Skin epidermis (tissue), 12 donors: ENCODE measurements at regions not wholly inside any gene's neighbourhood (a gene's known extent, or its start where the extent isn't known, plus 50 kb on each side); places are given as distances from the start of the nearest gene placed in this dataset.
A peak's percentile ranks its signal among the peaks of the same experiment; 100 is the strongest.

ENCODE experiments used
- H3K27ac ChIP-seq, 21 experiments: fragments of 200-600 bp; sonication (generic) in 11 of 21; one replicate each; pipeline ENCODE4 v1.5.0; 2020; ENCODE audit warnings: mild to moderate bottlenecking in 3 of 21, inconsistent platforms in 2 of 21, moderate library complexity in 2 of 21
- H3K4me3 ChIP-seq, 7 experiments: fragments of 200-600 bp; sonication (generic) in 2 of 7; one replicate each; pipeline ENCODE4 v1.5.0; 2020; ENCODE audit warnings: inconsistent platforms in 2 of 7, mild to moderate bottlenecking in 2 of 7, moderate library complexity in 1 of 7

DNA sequence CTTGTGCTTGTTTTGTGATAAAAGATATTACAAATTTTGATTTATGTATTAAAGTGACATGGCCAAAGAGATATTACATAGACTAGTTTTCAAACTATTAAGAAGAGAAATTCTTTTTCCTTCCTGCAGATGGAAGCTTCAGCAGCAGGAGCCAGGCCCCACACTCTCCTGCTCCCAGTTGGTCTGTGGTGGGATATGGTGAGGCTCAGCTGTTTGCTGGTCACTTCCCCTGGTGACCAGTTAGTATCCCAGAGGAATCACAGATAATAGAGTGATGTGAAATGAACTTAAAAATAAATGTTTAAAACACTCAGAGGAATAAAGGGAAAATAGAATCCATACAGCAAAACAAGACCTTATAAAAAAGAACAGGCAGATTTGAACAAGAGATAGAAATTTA, 154.7 kb downstream of the KTN1 start:
- H3K4me3 ChIP-seq, result no peak overlapping the region
- no peak overlapping the region for H3K27ac ChIP-seq

DNA sequence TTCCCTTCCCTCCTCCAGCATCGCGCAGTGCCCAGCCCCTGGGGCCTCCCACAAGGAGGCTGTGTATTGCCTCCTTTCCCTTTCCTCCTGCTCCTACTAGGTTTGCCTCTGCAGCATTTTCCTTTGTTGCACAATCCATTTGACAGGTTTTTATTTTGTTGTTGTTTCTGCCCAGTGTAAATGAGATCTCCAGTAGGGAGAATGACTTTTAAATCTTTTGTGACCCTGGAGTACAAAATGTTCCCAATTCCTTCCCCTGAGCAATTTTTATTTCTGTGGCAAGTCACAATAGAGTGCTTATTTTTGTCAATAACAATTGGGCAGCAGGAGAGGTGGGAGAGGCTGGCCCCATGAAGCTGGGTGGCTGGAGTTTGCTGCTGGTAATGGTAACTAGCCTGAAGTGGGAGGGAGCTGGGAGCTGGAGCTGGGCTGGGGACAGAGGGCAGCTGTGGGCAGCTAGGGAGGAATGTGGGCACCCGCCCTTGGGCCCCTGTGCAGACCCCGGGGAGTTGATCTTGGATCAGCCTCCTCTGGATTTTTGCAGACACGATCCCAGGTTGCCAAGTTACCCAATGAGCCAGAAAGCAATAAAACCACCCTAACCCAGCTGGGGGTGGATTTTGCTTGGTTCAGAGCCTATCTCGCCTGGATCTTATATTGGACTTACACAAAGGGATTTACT, 160.1 kb downstream of the KTN1 start:
- H3K4me3 ChIP-seq, result no peak overlapping the region
- peak overlapping the region in 2 of 21 experiments; percentile 1 to 80 for H3K27ac ChIP-seq

DNA sequence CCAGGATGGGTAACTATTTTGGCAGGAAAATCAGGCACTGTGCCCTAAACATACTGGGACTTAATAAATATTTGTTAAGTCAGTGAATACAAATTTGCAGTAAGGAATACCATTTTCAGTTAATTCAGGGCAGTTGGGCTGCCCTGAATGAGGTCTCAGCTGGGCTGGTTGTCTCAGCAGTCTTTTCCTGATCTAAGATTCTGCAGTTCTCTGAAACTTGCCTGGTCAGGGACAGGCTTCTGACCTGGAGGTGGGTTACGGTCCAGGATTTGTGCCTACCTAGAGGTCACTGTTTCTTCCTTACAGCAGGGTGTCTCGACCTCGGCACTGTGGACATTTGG, 160.6 kb downstream of the KTN1 start:
- H3K27ac ChIP-seq, result peak overlapping the region in 2 of 21 experiments; percentile 9 to 80
- H3K4me3 ChIP-seq, result no peak overlapping the region

DNA sequence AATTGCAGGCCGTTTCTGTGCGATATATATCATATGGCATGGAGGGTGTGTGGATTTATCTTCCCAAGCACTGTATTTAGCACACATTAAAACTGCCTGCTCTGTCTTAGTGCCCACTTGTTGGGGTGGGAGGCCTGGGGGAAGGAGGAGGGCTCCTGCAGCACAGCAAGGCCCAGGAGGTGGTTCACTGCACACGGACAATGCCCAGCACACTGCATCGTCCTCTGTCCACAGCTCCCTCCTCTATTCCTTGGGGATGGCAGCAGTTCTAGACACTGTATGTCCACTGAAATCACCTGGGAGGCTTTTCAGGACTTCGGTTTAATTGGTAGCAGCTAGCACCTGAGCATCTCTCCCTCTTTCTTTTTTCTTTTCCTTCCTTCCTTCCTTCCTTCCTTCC, 161.2 kb downstream of the KTN1 start:
- H3K4me3 ChIP-seq, result no peak overlapping the region
- peak overlapping the region in 2 of 21 experiments; percentile 9 to 80 for H3K27ac ChIP-seq

DNA sequence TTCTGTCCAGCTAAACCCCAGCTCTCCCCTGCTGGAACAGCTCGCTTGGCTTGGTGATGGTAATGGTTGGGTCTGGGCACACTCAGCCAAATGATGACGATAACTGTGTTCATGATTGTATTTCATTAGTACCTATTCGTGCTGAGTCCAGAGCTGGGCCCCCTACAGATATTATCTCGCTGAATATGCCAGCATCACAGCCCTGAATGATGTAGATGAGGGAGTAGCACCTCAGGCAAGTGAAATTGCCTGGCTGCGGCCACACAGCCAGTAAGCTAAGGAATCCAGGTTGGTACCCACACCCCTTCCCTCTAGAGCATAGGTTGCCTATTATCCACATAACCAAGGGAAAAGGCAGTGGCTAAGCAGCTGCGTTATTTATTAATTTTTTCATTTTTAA, 163.5 kb downstream of the KTN1 start:
- Histone ChIP-seq H3K27ac (peak overlapping the region in 1 of 21 experiments; percentile 50), H3K4me3 (no peak overlapping the region)

DNA sequence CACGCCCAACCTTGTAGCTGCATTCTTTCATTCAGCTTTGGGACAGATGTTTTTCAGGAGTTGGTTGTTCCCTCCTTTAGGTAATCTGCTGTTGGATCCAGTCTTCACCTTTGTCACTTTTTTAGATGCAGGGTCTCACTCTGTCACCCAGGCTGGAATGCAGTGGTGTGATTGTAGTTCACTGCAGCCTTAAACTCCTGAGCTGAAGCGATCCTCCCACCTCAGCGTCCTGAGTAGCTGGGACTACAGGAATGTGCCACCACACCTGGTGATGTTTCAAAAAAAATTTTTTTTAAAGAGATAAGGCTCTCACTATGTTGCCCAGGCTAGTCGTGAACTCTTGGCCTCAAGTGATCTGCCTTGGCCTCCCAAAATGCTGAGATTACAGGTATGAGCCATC, 164.3 kb downstream of the KTN1 start:
- H3K27ac ChIP-seq, result peak overlapping the region in 1 of 21 experiments; percentile 50
- H3K4me3 ChIP-seq, result no peak overlapping the region

DNA sequence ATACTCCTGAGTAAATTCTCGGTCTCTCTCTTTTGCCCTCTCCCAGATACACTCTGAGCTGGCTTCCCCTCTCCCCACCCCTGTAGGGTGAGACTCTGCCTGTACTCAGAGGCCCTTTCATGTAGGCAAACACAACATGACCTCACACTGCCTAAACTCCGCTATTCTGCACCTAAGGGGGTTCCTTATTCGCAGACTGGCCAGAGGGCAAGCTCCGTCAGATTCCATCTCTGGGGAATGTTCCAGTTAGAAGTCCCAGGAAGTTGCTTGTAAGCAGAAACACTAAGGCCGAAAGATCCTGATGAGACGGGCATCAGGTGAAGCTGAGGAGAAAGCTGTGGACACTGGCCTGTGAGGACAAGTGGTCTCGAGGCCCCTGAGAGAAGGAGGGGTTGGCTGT, 165.9 kb downstream of the KTN1 start:
- H3K4me3 ChIP-seq, result no peak overlapping the region
- H3K27ac ChIP-seq, result peak overlapping the region in 2 of 21 experiments; percentile 25 to 77

DNA sequence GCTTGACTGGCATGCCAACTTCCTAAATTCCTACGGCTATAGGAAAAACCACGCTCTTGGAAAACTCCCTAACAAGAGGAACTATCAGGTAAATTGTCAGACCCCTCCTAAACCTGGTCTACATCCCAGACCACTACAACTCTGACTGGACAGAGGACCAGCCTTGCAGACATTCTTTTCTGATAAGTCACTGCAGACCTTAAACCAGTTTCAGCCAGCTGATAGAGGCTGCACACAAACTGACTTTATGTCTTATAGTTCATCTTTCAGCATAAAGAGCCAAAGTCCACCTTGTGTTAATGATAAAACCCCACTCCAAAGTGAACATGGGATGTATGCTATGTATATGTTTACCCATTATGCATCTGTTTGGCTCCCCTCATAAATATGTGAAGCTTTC, 166.6 kb downstream of the KTN1 start:
- Histone ChIP-seq H3K27ac (peak overlapping the region in 2 of 21 experiments; percentile 32 to 77), H3K4me3 (no peak overlapping the region)

DNA sequence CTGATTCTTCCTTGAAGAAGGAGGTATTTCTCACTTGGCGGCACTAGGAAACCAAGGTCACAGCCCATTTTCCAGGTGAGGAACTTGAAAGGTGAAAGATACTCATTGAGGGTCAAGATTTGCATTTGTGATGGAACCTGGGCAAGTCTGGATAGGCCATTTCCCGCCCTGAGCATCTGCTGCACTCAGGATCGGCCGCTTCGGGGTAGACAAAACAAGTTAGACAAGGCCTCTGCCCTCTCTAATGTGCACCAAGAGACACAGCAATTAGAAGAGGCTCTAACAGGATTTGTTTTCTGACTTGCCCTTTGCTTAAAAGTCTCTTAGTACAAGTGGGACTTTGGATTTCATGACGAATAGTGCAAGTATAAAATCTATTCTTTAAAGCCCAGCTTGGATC, 167.2 kb downstream of the KTN1 start:
- H3K27ac ChIP-seq, result peak overlapping the region in 3 of 21 experiments; percentile 18 to 77 (median 40)
- no peak overlapping the region for H3K4me3 ChIP-seq

DNA sequence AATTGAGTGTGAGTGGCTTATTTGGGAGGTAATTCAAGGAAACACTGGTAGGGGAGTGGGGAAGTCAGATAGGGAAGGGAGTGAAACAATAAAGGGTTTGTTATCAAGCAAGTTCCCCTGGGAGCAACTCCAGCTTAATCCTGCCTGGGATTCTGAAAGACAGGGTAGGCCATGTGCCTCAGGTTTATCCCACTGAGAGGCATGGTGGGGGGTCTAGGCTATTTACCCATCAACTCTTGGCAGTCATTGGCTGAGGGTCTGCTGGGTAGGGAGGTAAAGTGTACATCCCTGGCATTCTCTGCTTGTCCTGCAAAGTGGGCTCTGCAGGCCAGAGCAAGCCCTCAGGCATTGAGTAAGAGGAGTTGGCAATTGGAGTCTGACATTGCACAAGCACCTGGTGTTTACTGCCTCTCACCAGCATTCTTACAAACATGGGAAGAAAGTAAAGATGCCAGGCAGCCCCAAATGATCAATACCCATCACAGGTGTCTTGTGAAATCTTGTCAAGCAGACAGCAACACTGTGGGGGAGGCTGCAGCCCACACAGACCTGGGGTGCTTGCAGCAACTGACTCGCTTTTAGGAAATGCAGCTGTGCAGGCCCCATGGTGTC, 169.3 kb downstream of the KTN1 start:
- H3K27ac ChIP-seq, result peak overlapping the region in 2 of 21 experiments; percentile 21 to 77
- no peak overlapping the region for H3K4me3 ChIP-seq

DNA sequence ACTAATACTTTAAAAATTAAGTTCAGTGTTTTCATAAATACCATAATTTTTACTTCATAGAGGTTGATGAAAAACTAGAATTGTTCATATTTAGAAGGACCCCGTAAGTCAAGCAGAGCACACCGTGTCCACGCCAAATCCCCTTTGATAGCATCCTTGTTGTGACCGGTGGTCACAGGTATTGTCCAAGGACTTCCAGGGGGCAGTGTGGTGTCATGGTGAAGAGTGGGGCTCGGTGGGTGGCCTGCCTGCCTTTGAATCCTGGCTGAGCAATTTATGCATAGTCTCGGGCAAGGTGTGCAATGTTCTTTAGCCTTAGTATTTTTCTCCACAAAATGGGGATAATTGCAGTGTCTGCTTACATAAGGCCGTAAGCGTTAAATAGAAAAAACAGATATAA, 169.9 kb downstream of the KTN1 start:
- Histone ChIP-seq H3K27ac (peak overlapping the region in 2 of 21 experiments; percentile 21 to 68), H3K4me3 (no peak overlapping the region)

DNA sequence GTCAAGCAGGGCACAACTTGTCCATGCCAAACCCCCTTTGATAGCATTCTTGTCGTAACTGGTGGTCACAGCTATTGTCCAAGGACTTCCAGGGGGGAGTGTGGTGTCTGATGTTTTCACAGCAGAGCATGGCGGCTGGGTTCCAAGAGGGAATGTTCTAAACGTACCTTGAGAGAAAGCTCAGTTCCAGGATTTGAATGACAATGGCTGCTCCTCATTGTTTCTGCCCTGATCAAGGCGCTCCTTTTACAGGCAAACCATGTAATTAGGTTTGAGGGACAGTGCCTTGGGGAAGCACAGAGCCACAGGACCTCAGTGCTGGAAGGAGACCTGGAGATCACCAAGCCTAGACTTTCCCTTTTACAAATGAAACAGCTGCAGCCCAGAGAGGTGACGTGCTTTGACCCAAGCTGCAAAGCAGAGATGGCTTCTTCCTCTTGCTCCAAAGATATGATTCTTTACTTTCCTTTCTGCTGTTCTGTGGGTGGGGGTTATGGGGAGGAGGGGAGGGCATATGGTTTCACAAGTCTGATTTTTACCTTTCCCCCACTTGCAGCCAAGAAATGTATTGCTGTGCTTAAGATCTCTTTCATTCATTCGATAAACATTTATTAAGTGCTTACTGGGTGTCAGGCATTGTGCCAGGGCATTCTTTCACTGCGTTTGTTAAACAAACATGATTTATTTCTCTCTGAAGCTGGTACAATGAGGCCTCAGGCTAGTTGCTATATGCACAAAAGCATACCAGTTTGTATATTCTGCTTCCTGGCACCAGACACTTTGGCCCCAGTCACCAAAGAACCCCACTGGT, 172.8 kb downstream of the KTN1 start:
- Histone ChIP-seq H3K4me3 (no peak overlapping the region), H3K27ac (peak overlapping the region in 2 of 21 experiments; percentile 58 to 84)

DNA sequence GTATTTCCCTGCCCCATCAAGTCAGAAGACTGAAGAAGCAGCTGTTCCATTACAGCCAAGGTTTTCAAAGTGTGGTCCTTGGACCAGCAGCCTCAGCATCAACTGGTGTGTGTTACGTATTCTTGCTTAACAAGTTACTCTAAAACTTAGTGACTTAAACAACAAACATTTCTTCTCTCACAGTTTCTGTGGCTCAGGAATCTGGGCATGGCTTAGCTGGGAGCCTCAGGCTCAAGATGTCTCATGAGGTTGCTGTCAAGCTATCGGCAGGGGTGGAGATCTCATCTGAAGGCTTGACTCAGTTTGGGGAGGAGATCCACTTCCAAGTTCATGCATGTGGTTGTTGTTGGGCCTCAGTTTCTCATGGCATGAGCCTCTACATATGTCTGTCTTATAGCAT, 174.5 kb downstream of the KTN1 start:
- peak overlapping the region in 1 of 21 experiments; percentile 71 for H3K27ac ChIP-seq
- H3K4me3 ChIP-seq, result no peak overlapping the region

DNA sequence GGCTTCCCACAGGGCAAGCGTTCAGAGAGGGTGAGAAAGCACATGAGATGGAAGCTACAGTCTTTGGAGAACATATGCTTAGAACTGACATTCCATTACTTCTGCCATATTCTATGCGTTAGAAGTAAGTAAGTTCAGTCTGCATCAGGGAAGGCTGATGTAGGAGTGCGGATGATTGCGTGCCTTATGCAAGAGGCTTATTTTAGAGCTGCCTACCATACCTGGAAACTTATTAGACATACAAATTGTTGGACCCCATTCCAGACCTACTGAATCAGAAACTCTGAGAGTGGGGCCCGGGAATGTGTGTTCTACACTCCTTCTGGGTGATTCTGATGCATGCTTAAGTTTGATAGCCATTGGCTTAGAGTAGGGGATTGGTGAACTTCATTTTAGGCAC, 174.9 kb downstream of the KTN1 start:
- H3K27ac ChIP-seq, result peak overlapping the region in 1 of 21 experiments; percentile 37

DNA sequence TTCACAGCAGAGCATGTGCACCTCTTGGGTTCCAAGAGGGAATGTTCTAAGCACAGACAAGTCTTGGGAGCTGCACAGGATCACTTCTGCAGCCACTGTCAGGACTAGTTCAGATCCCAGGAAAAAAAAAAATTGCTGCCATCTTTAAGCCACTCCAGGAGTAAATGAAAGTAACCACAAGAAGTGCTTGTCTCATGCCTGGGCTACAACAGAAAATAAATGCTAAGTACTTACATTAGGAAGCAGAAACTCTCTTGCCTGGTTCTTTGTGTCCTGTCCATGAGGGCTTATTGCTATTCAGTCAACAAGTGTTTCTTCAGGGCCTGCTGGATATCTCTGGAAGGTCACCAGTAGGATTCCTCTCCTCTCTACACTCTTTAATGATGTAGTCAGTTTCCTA, 176.1 kb downstream of the KTN1 start:
- H3K4me3 ChIP-seq, result no peak overlapping the region
- no peak overlapping the region for H3K27ac ChIP-seq

More for the DNA sequence above, 174.9 kb downstream of the KTN1 start:
- H3K4me3 ChIP-seq, result no peak overlapping the region

DNA sequence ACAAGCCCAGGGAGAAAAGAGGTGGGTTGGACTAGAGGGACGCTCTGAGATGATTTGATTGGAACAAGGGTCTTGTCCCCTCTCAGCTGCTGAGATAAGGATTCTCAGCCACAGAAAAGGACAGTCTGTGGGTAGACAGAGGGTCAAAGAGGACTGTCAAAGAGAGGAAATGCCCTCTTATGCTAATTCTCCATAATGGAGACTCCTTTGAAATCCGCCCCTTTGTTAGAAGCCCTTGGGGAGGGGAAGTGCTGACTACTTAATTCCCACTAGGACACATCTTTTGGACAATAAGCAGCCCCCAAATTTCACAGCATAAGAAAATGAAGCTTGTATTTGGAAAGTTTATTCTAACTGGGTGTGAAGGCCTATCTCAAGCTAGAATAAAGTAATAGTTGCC, 176.6 kb downstream of the KTN1 start:
- no peak overlapping the region for H3K4me3 ChIP-seq
- H3K27ac ChIP-seq, result no peak overlapping the region

DNA sequence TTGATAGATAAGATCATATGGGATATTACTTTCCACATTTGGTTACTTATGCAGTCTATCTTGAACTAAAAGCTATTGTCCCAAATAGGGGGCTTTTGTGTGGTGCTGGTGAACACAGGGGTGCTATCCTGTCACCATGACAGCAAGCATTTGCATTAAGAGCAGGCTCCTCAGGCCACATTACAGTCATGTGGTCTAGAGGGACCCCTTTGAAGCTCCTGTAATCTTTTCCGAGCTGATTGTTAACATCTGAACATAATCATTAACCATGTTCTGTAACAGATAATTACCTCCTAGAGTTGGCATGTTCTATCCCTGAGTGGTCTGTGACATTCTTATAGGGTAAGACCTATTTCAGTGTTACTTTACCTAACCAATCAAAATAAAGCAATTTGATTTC, 178.8 kb downstream of the KTN1 start:
- Histone ChIP-seq H3K4me3 (no peak overlapping the region), H3K27ac (no peak overlapping the region)

DNA sequence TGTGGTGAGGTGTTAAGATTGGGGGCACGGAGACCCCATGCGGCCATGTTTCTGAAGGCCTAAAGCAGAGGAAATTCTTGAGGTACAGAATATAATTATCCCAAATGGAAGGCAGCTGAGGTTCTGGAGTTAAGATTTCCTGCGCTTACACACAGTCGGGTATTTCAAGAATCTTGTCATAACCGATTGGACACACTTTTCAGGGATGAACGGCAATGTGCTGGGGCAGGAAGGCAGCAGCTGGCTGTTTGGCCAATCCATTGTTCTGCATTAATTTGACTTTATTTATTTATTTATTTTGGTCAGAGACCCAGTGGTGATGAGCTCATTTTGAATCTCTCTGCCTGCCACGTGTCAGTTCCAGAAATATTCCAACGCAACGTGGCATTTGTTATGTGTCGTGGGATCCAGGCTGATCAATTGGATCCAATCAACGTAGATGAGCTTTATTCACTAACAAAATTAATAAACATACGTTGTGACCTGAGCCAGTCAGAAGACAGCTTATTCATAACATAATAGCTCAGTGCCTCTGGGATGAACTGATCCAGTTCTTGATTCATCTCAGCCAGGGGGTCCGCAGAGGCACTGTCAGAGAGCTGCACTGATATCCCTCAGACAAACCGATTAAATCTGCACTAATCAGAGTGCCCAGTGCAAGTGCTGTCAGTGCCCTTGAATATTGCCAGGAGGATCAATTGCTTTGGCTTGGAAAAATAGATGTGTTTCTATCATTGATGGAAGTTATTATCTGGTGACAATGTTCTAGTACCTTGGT, 181.0 kb downstream of the KTN1 start:
- no peak overlapping the region for H3K4me3 ChIP-seq
- H3K27ac ChIP-seq, result no peak overlapping the region

DNA sequence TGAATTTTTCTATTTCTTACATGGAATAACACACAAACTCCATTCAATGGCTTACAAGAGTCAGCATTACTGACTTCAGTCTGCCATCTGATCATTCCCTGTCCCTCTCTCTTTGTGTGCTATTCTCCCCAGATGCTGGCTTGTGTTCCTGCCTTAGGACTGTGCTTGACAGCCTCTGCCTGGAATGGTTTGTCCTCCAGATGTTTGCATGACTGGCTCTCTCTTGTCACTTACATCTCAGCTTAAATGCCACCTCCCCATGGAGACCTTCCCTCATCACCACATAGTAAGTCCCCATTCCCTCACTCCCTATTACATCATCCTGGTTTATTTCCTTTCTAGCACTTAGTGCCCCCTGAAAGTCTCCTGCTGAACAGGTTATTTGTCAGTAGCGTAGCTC, 181.6 kb downstream of the KTN1 start:
- H3K4me3 ChIP-seq, result no peak overlapping the region
- no peak overlapping the region for H3K27ac ChIP-seq

DNA sequence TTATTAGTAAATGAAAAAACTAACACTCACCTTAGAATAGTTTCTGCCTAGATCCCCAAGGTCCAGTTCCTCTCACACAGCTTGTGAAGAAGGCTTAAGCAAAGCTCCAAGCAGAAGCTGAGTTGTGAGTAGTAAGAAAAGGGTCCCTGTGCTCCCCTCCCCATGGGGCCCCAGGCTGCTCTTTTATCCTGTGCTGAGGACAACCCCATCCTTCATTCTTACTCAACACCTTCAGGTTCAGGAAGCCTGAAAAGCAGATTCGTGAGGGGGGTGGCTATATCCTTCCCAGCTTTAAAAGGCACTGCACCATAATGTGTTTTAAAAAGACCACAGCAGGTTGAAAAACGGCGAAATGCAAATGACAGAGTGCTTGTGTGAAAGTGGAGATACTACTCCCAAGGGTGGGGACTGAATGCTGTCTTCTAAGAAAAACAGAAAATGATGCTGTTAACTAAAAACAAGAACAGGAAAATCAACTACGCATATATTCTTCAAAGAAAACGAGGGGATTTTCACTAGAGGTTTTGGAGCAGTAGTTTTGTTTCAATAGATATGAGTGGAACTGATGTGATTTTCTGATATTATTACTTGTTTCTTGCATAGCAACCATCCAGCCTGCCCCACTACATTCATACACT, 182.7 kb downstream of the KTN1 start:
- Histone ChIP-seq H3K4me3 (no peak overlapping the region), H3K27ac (no peak overlapping the region)
